ENCODE measurements at regions not wholly inside any gene's neighbourhood (a gene's known extent, or its start where the extent isn't known, plus 50 kb on each side); places are given as distances from the start of the nearest gene placed in this dataset.

DNA sequence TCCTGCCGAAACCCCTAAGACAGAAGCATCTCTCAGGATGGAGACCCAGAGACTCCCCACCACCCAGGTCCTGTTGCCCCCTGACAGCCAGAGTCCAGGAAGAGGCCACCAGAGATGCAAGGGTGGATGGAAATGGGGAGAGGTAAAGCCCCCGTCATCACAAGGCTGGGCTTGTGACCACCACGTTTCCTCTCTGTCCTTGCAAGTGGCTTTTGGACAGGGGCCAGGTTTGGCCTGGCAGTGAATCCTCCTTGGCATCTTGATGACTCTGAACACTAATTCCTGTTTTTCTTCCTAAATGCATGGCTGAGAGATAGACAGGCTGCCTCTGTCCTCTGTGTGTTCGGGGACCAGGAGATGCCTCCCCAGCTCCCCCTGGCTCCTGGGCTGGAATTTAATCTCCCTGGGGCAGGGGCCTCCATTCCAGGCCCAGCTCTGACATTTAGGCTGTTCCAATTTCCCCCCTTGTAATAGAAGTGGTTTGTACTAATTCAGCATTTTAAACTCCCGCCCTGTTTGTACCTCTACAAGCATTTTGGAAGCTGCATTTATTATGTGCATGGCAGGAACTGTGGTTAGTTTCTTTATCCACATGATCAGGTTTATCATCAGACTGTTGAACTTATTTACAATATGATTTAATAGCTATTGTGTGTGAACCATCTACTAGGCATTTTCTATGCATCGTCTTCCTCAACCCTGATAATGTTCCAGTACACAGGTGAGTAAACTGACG, 116.1 kb upstream of the IRX6 start:
- peaks cover 0 to 9% (median 2%) of the 10 kb centered on the region in 3 donors for H3K27me3 Mint-ChIP-seq (ENCODE audit: low read depth in 3 of 3)
- no peak overlapping the region for H3K4me3 Mint-ChIP-seq
- H3K36me3 Mint-ChIP-seq, result no peaks in the 10 kb centered on the region

DNA sequence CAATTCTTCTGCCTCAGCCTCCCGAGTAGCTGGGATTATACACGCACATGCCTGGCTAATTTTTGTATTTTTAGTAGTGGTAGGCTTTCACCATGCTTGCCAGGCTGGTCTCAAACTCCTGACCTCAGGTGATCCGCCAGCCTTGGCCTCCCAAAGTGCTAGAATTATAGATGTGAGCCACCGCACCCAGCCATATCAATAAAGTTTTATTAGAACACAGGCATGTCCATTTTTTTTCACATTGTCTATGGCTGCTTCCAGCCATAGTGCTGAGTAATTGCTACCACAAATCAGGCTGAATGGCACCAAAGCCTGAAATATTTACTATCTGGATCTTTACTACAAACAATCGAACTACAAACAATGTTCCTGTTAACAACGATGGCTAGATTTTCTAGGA, 114.4 kb upstream of the IRX6 start:
- H3K36me3 Mint-ChIP-seq, result no peaks in the 10 kb centered on the region
- H3K9me3 Mint-ChIP-seq, result no peaks in the 10 kb centered on the region
- H3K27me3 Mint-ChIP-seq (ENCODE audit: low read depth in 3 of 3), result peaks cover 0 to 7% (median 2%) of the 10 kb centered on the region in 3 donors
- H3K27ac Mint-ChIP-seq, result no peak overlapping the region
- no peak for DNase-seq
- no peaks in the 10 kb centered on the region for H3K4me1 Mint-ChIP-seq
- H3K4me3 Mint-ChIP-seq, result no peak overlapping the region

More for the DNA sequence above, 116.1 kb upstream of the IRX6 start:
- H3K27ac Mint-ChIP-seq, result no peak overlapping the region
- H3K9me3 Mint-ChIP-seq, result no peaks in the 10 kb centered on the region
- DNase-seq, result no peak
- no peaks in the 10 kb centered on the region for H3K4me1 Mint-ChIP-seq

DNA sequence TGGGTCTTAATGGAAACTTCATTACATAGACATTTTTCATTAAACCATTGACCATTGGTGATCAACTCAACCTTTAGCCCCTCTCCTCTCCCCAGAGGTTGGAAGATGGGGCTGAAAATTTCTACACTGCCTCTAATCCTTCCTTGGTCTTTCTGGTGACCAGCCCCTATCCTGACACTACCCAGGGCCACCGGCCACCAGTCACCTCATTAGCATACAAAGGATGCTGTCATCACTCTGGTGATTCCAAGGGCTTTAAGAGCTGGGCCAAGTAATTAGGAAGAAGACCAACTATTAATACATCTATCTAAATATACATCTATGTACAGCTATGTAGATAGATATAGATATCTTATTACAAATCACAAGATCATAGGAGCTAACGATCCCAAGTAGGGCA, 111.2 kb upstream of the IRX6 start:
- no peak overlapping the region for H3K27ac Mint-ChIP-seq
- no peaks in the 10 kb centered on the region for H3K4me1 Mint-ChIP-seq
- no peaks in the 10 kb centered on the region for H3K36me3 Mint-ChIP-seq

DNA sequence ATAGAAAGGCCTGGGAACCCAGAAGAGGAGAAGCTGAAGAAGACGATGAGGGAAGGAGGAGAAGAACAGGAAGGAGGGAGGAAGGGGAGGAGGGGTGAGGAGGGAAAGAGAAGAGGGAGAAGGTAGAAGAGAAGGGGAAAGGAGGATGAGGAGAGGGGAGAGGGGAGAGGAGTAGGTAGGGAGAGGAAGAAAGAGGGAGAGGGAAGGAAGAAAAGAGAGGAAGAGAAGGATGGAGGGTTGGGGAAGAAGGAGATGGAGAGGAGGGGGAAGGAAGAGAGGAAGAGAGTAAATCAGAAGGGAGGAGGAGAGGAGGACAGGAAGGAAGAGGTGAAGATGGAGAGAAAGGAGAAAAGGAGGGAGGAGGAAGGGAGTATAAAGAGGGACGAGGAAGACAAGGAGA, 109.6 kb upstream of the IRX6 start:
- no peak overlapping the region for H3K4me3 Mint-ChIP-seq
- peaks cover 0 to 4% (median 2%) of the 10 kb centered on the region in 3 donors for H3K27me3 Mint-ChIP-seq (ENCODE audit: low read depth in 3 of 3)
- no peaks in the 10 kb centered on the region for H3K9me3 Mint-ChIP-seq
- H3K36me3 Mint-ChIP-seq, result no peaks in the 10 kb centered on the region
- no peak for DNase-seq
- H3K27ac Mint-ChIP-seq, result no peak overlapping the region
- no peaks in the 10 kb centered on the region for H3K4me1 Mint-ChIP-seq

More for the DNA sequence above, 111.2 kb upstream of the IRX6 start:
- Mint-ChIP-seq H3K27me3 (ENCODE audit: low read depth in 3 of 3) (peaks cover 2 to 6% (median 2%) of the 10 kb centered on the region in 3 donors), H3K4me3 (no peak overlapping the region), H3K9me3 (no peaks in the 10 kb centered on the region)
- DNase-seq, result no peak

DNA sequence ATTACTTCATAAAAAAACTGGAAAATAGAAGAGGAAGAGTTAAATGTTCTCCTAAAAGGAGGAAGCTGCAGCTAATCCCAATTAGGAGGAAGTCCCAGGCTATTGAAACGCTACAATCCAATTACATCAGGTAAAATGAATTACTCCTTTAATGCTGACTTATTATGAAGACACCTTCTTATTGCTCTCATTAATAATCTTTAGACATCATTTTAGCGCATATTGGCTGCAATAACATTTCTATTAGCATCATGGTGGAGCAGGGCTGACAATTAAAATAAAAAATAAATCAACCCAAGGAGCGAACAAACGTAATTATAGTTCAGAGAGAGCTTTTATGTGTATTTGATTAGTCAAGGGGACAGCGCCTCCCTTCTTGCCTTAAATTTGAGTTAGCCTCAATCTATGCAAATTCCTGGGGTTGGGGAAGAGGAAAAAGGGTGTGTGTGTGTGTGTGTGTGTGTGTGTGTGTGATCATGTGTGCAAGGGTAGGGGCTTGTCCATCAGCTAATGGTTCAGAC, 109.0 kb upstream of the IRX6 start:
- Mint-ChIP-seq H3K9me3 (no peaks in the 10 kb centered on the region), H3K4me3 (no peak overlapping the region), H3K27ac (no peak overlapping the region), H3K4me1 (no peaks in the 10 kb centered on the region), H3K36me3 (no peaks in the 10 kb centered on the region), H3K27me3 (ENCODE audit: low read depth in 3 of 3) (peaks cover 0 to 4% (median 2%) of the 10 kb centered on the region in 3 donors)
- DNase-seq, result no peak

DNA sequence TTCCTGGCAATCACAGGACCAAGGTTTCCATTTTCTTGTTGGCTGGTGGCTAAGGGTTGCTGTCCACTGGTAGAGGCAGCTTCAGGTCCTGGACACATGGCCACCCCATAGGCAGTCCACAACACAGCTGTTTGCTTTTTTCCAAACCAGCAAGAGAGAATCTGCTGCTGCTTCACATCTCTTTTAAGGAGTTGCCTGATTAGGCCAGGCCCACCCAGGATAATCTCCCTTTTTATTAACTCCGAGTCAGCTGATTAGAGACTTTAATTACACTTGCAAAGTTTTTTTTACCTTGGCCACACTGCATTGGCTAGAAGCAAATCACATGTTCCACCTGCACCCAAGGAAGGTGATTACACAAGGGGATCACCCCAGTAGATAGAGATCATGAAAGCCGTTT, 106.6 kb upstream of the IRX6 start:
- no peak overlapping the region for H3K27ac Mint-ChIP-seq
- H3K4me1 Mint-ChIP-seq, result no peaks in the 10 kb centered on the region
- no peak overlapping the region for H3K4me3 Mint-ChIP-seq
- H3K36me3 Mint-ChIP-seq, result no peaks in the 10 kb centered on the region
- no peaks in the 10 kb centered on the region for H3K9me3 Mint-ChIP-seq
- no peak for DNase-seq
- peaks cover 0 to 4% (median 1%) of the 10 kb centered on the region in 3 donors for H3K27me3 Mint-ChIP-seq (ENCODE audit: low read depth in 3 of 3)

DNA sequence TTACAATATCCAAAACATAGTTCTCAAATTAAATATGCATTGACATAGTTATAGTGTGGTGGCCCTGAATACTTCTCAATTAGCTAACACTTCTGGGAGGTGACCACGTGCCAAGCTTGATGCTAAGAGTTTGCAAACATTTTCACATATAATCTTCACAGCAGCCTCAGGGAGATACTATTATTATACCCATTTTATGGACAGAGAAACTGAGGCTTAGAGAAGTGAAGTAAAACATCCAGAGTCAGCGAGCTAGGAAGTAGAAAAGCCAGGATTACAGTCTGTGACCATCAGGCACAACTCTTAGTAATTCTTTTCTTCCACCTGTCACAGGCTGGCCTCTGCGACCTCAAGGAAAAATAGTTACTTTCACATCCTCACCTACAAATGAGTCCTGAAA, 102.2 kb upstream of the IRX6 start:
- H3K4me1 Mint-ChIP-seq, result no peaks in the 10 kb centered on the region
- H3K4me3 Mint-ChIP-seq, result no peak overlapping the region
- DNase-seq, result no peak
- H3K27me3 Mint-ChIP-seq (ENCODE audit: low read depth in 3 of 3), result peaks cover 0 to 2% (median 1%) of the 10 kb centered on the region in 3 donors
- peaks cover 0 to 4% (median 0%) of the 10 kb centered on the region in 6 donors for H3K9me3 Mint-ChIP-seq
- H3K36me3 Mint-ChIP-seq, result no peaks in the 10 kb centered on the region
- H3K27ac Mint-ChIP-seq, result no peak overlapping the region

DNA sequence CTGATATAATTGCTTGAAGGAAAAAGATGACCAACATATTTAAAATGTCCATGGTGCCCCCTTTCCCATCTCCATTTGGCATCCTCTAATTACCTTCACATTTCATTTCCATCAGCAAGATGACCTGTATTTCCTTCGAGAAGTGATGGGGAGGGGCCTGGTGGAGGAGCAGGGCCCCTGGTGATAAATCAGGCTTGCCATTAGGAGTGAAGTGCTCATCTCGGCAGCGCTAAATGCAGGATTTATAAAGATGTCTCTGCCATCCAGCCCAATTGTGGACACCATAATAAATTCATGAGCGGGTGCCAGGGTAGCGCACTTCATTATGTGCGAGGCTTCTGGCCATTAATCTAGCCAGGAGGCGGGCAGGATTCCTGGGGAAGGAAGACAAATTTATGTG, 101.5 kb upstream of the IRX6 start:
- H3K27ac Mint-ChIP-seq, result no peak overlapping the region
- H3K36me3 Mint-ChIP-seq, result no peaks in the 10 kb centered on the region
- no peak for DNase-seq
- H3K27me3 Mint-ChIP-seq (ENCODE audit: low read depth in 3 of 3), result peaks cover under 1 to 2% (median 1%) of the 10 kb centered on the region in 3 donors
- no peak overlapping the region for H3K4me3 Mint-ChIP-seq
- peaks cover 0 to 4% (median 0%) of the 10 kb centered on the region in 6 donors for H3K9me3 Mint-ChIP-seq
- no peaks in the 10 kb centered on the region for H3K4me1 Mint-ChIP-seq

DNA sequence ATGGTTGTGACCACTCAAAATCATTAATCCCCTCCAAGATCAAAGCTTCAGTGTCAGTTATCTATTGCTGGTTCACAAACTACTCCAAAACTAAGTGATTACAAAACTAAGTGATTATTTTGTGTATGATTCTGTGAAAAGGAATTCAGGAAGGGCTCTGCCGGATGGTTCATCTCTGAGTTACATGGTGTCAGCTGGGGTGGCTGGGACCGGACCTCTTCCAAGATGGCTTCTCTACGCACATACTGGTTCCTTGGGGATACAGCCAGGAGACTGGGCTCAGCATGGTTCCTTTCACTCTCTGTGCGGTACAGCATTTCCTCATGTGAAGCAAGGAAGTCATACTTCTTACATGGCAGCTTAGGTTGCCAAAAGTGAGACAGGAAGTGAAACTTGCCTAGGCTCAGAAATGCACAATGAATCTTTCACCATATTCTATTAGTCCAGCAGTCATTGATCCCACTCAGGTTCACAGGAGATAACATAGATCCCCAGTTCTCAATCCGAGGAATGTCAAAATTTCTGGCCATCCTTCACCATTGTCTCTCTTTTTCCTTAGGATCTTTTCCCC, 97.9 kb upstream of the IRX6 start:
- Mint-ChIP-seq H3K27me3 (ENCODE audit: low read depth in 3 of 3) (peaks cover 0 to 3% (median 1%) of the 10 kb centered on the region in 3 donors), H3K27ac (no peak overlapping the region), H3K4me1 (no peaks in the 10 kb centered on the region), H3K4me3 (no peak overlapping the region), H3K9me3 (peaks cover 0 to 4% (median 0%) of the 10 kb centered on the region in 6 donors), H3K36me3 (no peaks in the 10 kb centered on the region)
- DNase-seq, result no peak

DNA sequence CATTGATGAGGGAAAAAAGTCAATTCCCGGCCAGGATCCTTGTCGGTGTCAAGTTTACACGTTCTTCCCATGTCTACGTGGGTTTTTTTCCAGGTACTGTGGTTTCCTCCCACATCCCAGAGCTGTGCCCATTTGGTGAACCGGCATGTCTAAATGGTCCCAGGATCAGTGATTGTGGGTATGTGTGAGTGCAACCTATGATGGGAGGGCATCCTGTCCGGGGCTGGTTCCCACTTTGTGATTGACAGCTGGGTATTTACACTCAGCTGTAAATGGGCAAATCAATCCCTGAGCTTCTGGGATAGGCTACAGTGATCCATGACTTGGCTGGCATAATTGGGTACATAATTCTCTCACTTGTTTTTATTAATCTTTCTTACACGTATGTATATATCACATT, 91.2 kb upstream of the IRX6 start:
- Mint-ChIP-seq H3K4me3 (no peak overlapping the region), H3K9me3 (peaks cover 0 to 2% (median 0%) of the 10 kb centered on the region in 6 donors), H3K27ac (no peak overlapping the region), H3K4me1 (no peaks in the 10 kb centered on the region), H3K27me3 (ENCODE audit: low read depth in 3 of 3) (peaks cover 0 to 4% (median 0%) of the 10 kb centered on the region in 3 donors), H3K36me3 (no peaks in the 10 kb centered on the region)
- DNase-seq, result no peak

DNA sequence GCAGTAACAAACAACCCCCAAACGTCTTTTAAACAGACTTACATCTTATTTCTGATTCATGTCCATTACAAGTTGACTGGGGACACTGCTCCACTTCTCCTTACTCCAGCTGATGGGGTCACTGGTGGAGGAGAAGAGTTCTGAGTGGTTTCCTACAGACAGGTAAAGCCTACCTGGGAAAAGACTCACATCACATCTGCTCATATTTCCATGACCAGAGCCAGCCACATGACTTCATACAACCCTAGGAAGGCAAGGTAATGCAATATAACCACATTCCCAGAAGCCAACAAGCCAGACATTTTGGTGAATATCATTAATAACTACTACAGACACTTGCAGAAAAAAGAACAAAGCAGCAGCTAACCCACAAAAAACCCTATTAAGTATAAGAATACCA, 90.5 kb upstream of the IRX6 start:
- H3K36me3 Mint-ChIP-seq, result no peaks in the 10 kb centered on the region
- H3K4me1 Mint-ChIP-seq, result no peaks in the 10 kb centered on the region
- H3K4me3 Mint-ChIP-seq, result no peak overlapping the region
- no peak overlapping the region for H3K27ac Mint-ChIP-seq
- peaks cover 0 to 2% (median 0%) of the 10 kb centered on the region in 6 donors for H3K9me3 Mint-ChIP-seq
- H3K27me3 Mint-ChIP-seq (ENCODE audit: low read depth in 3 of 3), result peaks cover 0 to 4% (median 0%) of the 10 kb centered on the region in 3 donors
- DNase-seq, result no peak

DNA sequence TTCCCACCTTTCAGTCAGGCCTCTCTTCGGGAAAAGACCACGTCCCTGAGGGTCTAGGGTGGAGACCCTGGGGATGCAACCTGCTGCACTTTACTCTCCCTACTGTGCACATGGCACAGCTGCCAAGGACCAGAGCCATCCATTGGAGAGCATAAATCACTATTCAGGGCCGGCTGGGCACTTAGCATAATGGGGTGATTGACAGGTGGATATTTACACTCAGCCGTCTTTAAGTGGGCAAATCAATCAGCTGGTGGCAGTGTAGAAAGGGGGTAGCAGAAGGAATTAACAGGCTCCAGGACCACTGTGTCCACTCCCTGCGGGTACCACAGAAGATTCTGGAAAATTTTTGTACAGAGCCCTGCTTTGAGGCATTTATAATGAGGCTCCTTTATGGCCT, 87.3 kb upstream of the IRX6 start:
- H3K36me3 Mint-ChIP-seq, result no peaks in the 10 kb centered on the region
- H3K9me3 Mint-ChIP-seq, result peaks cover 0 to 2% (median 0%) of the 10 kb centered on the region in 6 donors
- no peak overlapping the region for H3K4me3 Mint-ChIP-seq
- no peak overlapping the region for H3K27ac Mint-ChIP-seq
- DNase-seq, result no peak
- H3K27me3 Mint-ChIP-seq (ENCODE audit: low read depth in 3 of 3), result peaks cover 0 to 4% (median 2%) of the 10 kb centered on the region in 3 donors
- no peaks in the 10 kb centered on the region for H3K4me1 Mint-ChIP-seq

DNA sequence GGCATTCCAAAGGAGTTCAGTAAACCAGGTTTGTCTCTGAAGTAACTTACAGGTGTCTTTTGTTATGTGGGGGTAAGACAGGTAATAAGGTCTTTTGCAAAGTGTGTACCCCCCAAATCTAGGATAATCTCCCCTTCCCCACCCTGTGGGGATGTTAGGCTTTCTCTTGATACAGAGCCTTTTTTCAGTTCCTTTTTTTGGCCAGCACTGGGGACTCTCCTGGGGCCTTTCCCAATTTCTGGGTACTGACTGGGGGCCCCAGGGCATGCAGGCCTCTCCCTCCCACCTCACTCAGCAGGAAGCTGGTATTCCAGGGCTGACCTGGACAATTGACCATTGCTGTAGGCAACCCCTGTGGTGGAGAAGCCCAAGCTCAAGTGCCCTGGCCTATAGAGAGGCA, 84.3 kb upstream of the IRX6 start:
- H3K4me3 Mint-ChIP-seq, result no peak overlapping the region
- H3K9me3 Mint-ChIP-seq, result peaks cover 0 to 4% (median 2%) of the 10 kb centered on the region in 6 donors
- H3K27ac Mint-ChIP-seq, result no peak overlapping the region
- no peaks in the 10 kb centered on the region for H3K4me1 Mint-ChIP-seq
- DNase-seq, result no peak
- no peaks in the 10 kb centered on the region for H3K36me3 Mint-ChIP-seq
- H3K27me3 Mint-ChIP-seq (ENCODE audit: low read depth in 3 of 3), result peaks cover 0 to 4% (median 2%) of the 10 kb centered on the region in 3 donors

DNA sequence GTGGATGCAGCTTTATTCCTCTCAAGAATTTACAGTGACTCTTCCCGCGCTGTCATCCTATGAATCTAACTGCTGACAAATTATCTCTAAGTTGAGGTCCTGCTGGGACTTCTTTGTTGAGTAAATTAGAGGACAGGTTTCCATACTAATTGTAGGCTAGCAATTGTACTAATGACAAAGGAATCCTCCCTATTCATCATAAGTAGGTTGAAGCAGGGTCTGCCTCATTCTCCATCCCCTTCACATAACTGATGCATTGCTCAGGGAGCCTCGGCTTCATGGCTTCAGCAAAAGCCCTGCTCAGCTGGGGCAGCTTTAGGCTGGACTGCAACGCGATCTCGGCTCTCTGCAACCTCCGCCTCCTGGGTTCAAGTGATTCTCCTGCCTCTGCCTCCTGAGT, 83.1 kb upstream of the IRX6 start:
- peaks cover 0 to 6% (median 3%) of the 10 kb centered on the region in 3 donors for H3K27me3 Mint-ChIP-seq (ENCODE audit: low read depth in 3 of 3)
- H3K4me1 Mint-ChIP-seq, result no peaks in the 10 kb centered on the region
- no peak overlapping the region for H3K4me3 Mint-ChIP-seq
- no peaks in the 10 kb centered on the region for H3K36me3 Mint-ChIP-seq
- no peak for DNase-seq
- H3K27ac Mint-ChIP-seq, result no peak overlapping the region
- H3K9me3 Mint-ChIP-seq, result peaks cover 0 to 4% (median 2%) of the 10 kb centered on the region in 6 donors

Measured in immature natural killer cell (primary cell).